ENCODE measurements at regions not wholly inside any gene's neighbourhood (a gene's known extent, or its start where the extent isn't known, plus 50 kb on each side); places are given as distances from the start of the nearest gene placed in this dataset.

- POLR2A ChIA-PET (ENCODE audit: unreplicated experiment), result no interaction called here
Observed at GRCh38 chr14:58798173-58798572, 160.4 kb downstream of the DACT1 start.

DNA sequence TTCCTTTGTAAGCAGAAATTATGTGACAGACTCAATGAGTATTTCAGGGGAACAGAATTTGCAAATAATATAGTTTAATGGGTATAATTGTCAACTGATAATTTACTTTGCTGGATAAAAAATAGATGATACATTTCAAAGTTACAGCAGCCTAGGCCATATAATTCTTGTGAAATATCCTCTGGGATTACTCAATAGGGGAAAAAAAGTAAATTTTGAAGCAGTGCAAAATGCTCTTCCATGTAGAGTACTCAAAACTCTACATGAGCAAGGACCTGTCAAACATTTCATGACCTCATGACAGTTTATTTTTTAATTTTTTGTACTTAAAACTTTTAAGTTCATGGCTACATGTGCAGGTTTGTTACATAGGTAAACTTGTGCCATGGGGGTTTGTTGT is 163.3 kb downstream of the DACT1 start:
- intact Hi-C loops (cut with micrococcal nuclease; ENCODE audit: unreplicated experiment), result no loop called here
- no peaks in the 10 kb centered on the region for H3K9me2 ChIP-seq (ENCODE audit: insufficient read depth)
- no peak overlapping the region for H2AFZ ChIP-seq
- H3K27me3 ChIP-seq (ENCODE audit: insufficient read depth, low read depth), result peaks cover 17% of the 10 kb centered on the region; the same call in 1 of the 2 replicates
- H3K79me2 ChIP-seq (ENCODE audit: low read depth), result no peaks in the 10 kb centered on the region
- no peak for DNase-seq
- H3K27ac ChIP-seq, result no peak overlapping the region
- ChIA-PET CTCF (no interaction called here), POLR2A (ENCODE audit: unreplicated experiment) (no interaction called here)
- H4K20me1 ChIP-seq (ENCODE audit: insufficient read depth), result no peaks in the 10 kb centered on the region
- H3F3A ChIP-seq (ENCODE audit: insufficient read depth, low read depth), result no peaks in the 10 kb centered on the region
- H3K4me2 ChIP-seq, result no peak overlapping the region
- H3K4me3 ChIP-seq, result no peak overlapping the region
- no TSS peak for BruUV-seq (replicated peaks)
- H3K4me1 ChIP-seq (replicated peaks; ENCODE audit: insufficient read depth), result no peaks in the 10 kb centered on the region
- TF ChIP-seq EZH2 (IDR thresholded peaks at IDR 0.05; ENCODE audit: low read depth) (no peak), CTCF (conservative IDR thresholded peaks at IDR 0.05) (no peak)
- H3K36me3 ChIP-seq (ENCODE audit: low read depth), result no peaks in the 10 kb centered on the region
- no peaks in the 10 kb centered on the region; the same call in 1 of the 2 replicates for H3K9me3 ChIP-seq (ENCODE audit: insufficient read depth, low read depth)

More at GRCh38 chr14:58798173-58798572, 160.4 kb downstream of the DACT1 start:
- Histone ChIP-seq H3F3A (ENCODE audit: insufficient read depth, low read depth) (no peaks in the 10 kb centered on the region), H3K9me2 (ENCODE audit: insufficient read depth) (no peaks in the 10 kb centered on the region), H3K4me2 (no peak overlapping the region), H3K27ac (no peak overlapping the region), H3K9me3 (ENCODE audit: insufficient read depth, low read depth) (no peaks in the 10 kb centered on the region), H3K4me3 (no peak overlapping the region), H2AFZ (no peak overlapping the region), H3K36me3 (ENCODE audit: low read depth) (no peaks in the 10 kb centered on the region), H3K79me2 (ENCODE audit: low read depth) (no peaks in the 10 kb centered on the region), H4K20me1 (ENCODE audit: insufficient read depth) (no peaks in the 10 kb centered on the region), H3K27me3 (ENCODE audit: insufficient read depth, low read depth) (peaks cover 13% of the 10 kb centered on the region; the same call in 1 of the 2 replicates), H3K4me1 (replicated peaks; ENCODE audit: insufficient read depth) (no peaks in the 10 kb centered on the region)
- TF ChIP-seq CTCF (conservative IDR thresholded peaks at IDR 0.05), result no peak
- TF ChIP-seq EZH2 (IDR thresholded peaks at IDR 0.05; ENCODE audit: low read depth), result no peak
- intact Hi-C loops (cut with micrococcal nuclease; ENCODE audit: unreplicated experiment), result no loop called here
- BruUV-seq (replicated peaks), result no TSS peak
- DNase-seq, result no peak
- CTCF ChIA-PET, result no interaction called here

DNA sequence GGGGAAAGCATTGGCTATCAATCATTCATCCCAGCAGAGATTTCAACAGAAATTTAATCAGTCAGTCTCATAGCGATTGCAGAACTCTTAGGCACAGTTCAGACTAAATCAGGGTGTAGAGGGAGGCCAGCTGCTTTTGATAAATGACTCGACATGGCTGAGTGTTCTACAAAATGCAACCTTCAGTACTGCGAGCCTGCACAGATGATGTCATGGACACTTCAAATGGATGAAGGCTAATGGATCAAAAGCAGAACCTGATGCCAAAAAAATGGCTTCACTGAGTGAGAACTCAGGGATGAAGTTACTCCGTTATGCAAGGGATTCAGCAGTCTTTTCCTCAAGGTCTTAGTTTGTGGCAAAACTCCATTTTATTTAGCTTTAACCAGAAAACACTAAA is 167.3 kb downstream of the DACT1 start:
- no peak overlapping the region for H3K4me2 ChIP-seq
- ChIA-PET POLR2A (ENCODE audit: unreplicated experiment) (no interaction called here), CTCF (no interaction called here)
- no peaks in the 10 kb centered on the region for H3K9me2 ChIP-seq (ENCODE audit: insufficient read depth)
- no peak overlapping the region for H3K27ac ChIP-seq
- intact Hi-C loops (cut with micrococcal nuclease; ENCODE audit: unreplicated experiment), result no loop called here
- no TSS peak for BruUV-seq (replicated peaks)
- H3K4me3 ChIP-seq, result no peak overlapping the region
- no peaks in the 10 kb centered on the region for H3K36me3 ChIP-seq (ENCODE audit: low read depth)
- no peak overlapping the region for H2AFZ ChIP-seq
- TF ChIP-seq CTCF (conservative IDR thresholded peaks at IDR 0.05), result no peak
- H3K9me3 ChIP-seq (ENCODE audit: insufficient read depth, low read depth), result no peaks in the 10 kb centered on the region; the same call in 1 of the 2 replicates
- H3K27me3 ChIP-seq (ENCODE audit: insufficient read depth, low read depth), result peaks cover 8% of the 10 kb centered on the region; the same call in 1 of the 2 replicates
- no peaks in the 10 kb centered on the region for H4K20me1 ChIP-seq (ENCODE audit: insufficient read depth)
- no peaks in the 10 kb centered on the region for H3F3A ChIP-seq (ENCODE audit: insufficient read depth, low read depth)
- H3K4me1 ChIP-seq (replicated peaks; ENCODE audit: insufficient read depth), result no peaks in the 10 kb centered on the region
- DNase-seq, result no peak
- no peaks in the 10 kb centered on the region for H3K79me2 ChIP-seq (ENCODE audit: low read depth)
